Endothelial cell of umbilical vein (primary cell): ENCODE measurements at regions not wholly inside any gene's neighbourhood (a gene's known extent, or its start where the extent isn't known, plus 50 kb on each side); places are given as distances from the start of the nearest gene placed in this dataset.

Source experiments
- CTCF ChIP-seq, 2 donors: IDR thresholded peaks; 1 replicate in 1 of 2; 2 replicates in 1 of 2; pipeline ENCODE4 v1.5.1; 2011; ENCODE audit warnings: low read length in 2 of 2, mild to moderate bottlenecking in 2 of 2, moderate library complexity in 2 of 2, control low read depth in 1 of 2, inconsistent platforms in 1 of 2, low read depth in 1 of 2; ENCODE audit not compliant: insufficient read depth in 1 of 2; ENCODE audit errors: extremely low read depth in 1 of 2
- EZH2 ChIP-seq: IDR thresholded peaks from 2 replicates; pipeline ENCODE4 v1.6.1; 2012; ENCODE audit warnings: borderline replicate concordance, low read depth, mild to moderate bottlenecking, moderate library complexity, low read length, inconsistent platforms; ENCODE audit not compliant: severe bottlenecking
- FOS ChIP-seq: IDR thresholded peaks from 2 replicates; pipeline ENCODE4 v1.6.1; 2011; ENCODE audit warnings: mild to moderate bottlenecking, low read length, moderate library complexity, borderline replicate concordance; ENCODE audit not compliant: insufficient read depth
- JUN ChIP-seq: IDR thresholded peaks from 2 replicates; pipeline ENCODE4 v1.6.1; 2011; ENCODE audit warnings: borderline replicate concordance, low read depth; ENCODE audit not compliant: insufficient read length, insufficient read depth
- MAX ChIP-seq: IDR thresholded peaks from 2 replicates; pipeline ENCODE4 v1.6.1; 2011; ENCODE audit not compliant: insufficient read depth, insufficient read length
- MYC ChIP-seq: IDR thresholded peaks from one replicate; pipeline ENCODE4 v1.6.1; 2011; ENCODE audit warnings: mild to moderate bottlenecking, low read depth, low read length
- POLR2A ChIP-seq: IDR thresholded peaks from 2 replicates; pipeline ENCODE4 v1.6.1; 2012; ENCODE audit warnings: low read depth, mild to moderate bottlenecking, control low read depth, low read length
- POLR2AphosphoS5 ChIP-seq: IDR thresholded peaks from 2 replicates; pipeline ENCODE4 v1.6.1; 2012; ENCODE audit warnings: low read depth, mild to moderate bottlenecking, control low read depth, low read length, moderate library complexity; ENCODE audit not compliant: insufficient read depth

GRCh38 chr12:75823475-75823874 lies 208.1 kb downstream of the PHLDA1 start:
- TF ChIP-seq CTCF (IDR thresholded peaks at IDR 0.05; ENCODE audit: extremely low read depth in 1 of 2, insufficient read depth in 1 of 2, low read depth in 1 of 2, low read length in 2 of 2) (no peak), POLR2A (no peak), POLR2AphosphoS5 (no peak), MAX (no peak), EZH2 (no peak), JUN (no peak), MYC (no peak), FOS (no peak)
